H1 (cell line): ENCODE measurements at regions not wholly inside any gene's neighbourhood (a gene's known extent, or its start where the extent isn't known, plus 50 kb on each side); places are given as distances from the start of the nearest gene placed in this dataset.

Experiments
- CTCF ChIA-PET: fragments of 300-600 bp; sonication (Branson Sonifier 250); formaldehyde crosslinking; loops from one replicate; lab custom pipeline; 2021; ENCODE audit not compliant: partially characterized antibody; lab: Charles Lee
- POLR2A ChIA-PET: fragments of 300-600 bp; sonication (Branson Sonifier 250); formaldehyde crosslinking; loops from one replicate; lab custom pipeline; 2021; ENCODE audit warnings: inconsistent platforms; ENCODE audit not compliant: partially characterized antibody; lab: Charles Lee
- DNase-seq, 2 experiments: peaks; one replicate each; pipeline versions ENCODE4 v3.0.0 to v3.0.0-alpha.2; 2010 to 2022; ENCODE audit warnings: low spot score in 2 of 2, low read depth in 1 of 2, mixed read lengths in 1 of 2
- FAIRE-seq: peaks from 2 replicates; lab custom pipeline; 2011; peaks lifted over from hg19 to GRCh38; lab: Jason Lieb, UNC
- H2AFZ ChIP-seq: 2 replicates; pipeline ENCODE4 v1.8.1; 2012; ENCODE audit warnings: low read length, inconsistent platforms
- H2AK5ac ChIP-seq: 2 replicates; pipeline ENCODE4 v1.6.1; 2013; ENCODE audit warnings: low read depth, low read length
- H2BK120ac ChIP-seq: replicated peaks from 2 replicates; pipeline ENCODE3; 2013; ENCODE audit warnings: low read depth, low read length, inconsistent platforms
- H2BK12ac ChIP-seq: 2 replicates; pipeline ENCODE4 v1.6.1; 2013; ENCODE audit warnings: low read depth, low read length
- H2BK15ac ChIP-seq: 2 replicates; pipeline ENCODE4 v1.6.1; 2013; ENCODE audit warnings: low read length
- H2BK20ac ChIP-seq: 2 replicates; pipeline ENCODE4 v1.6.1; 2013; ENCODE audit warnings: low read length
- H2BK5ac ChIP-seq: 2 replicates; pipeline ENCODE4 v1.6.1; 2013; ENCODE audit warnings: low read depth, low read length
- H3K14ac ChIP-seq: 2 replicates; pipeline ENCODE4 v1.6.1; 2013; ENCODE audit warnings: inconsistent platforms; ENCODE audit not compliant: insufficient read length
- H3K18ac ChIP-seq: 2 replicates; pipeline ENCODE4 v1.6.1; 2013; ENCODE audit warnings: low read length; ENCODE audit errors: extremely low read depth
- H3K23ac ChIP-seq: 2 replicates; pipeline ENCODE4 v1.6.1; 2013; ENCODE audit warnings: inconsistent platforms; ENCODE audit not compliant: insufficient read length
- H3K23me2 ChIP-seq: 2 replicates; pipeline ENCODE4 v1.6.1; 2013; ENCODE audit warnings: low read depth, low read length
- H3K27ac ChIP-seq: 2 replicates; pipeline ENCODE4 v1.6.1; 2011; ENCODE audit warnings: low read depth, low read length, inconsistent platforms
- H3K27me3 ChIP-seq, 4 experiments: replicated peaks in 1 of 4; 1 replicate in 1 of 4; 2 replicates in 3 of 4; pipeline versions ENCODE4 v1.6.1 to v1.8.1; 2011 to 2013; ENCODE audit warnings: low read length in 3 of 4, mild to moderate bottlenecking in 3 of 4, inconsistent platforms in 2 of 4, mixed read lengths in 2 of 4, moderate library complexity in 1 of 4; ENCODE audit not compliant: control insufficient read depth in 3 of 4, insufficient read depth in 3 of 4; ENCODE audit errors: extremely low read depth in 1 of 4
- H3K36me3 ChIP-seq, 4 experiments: 2 replicates each; pipeline versions ENCODE4 v1.6.1 to v1.8.1; 2011 to 2013; ENCODE audit warnings: mild to moderate bottlenecking in 4 of 4, low read length in 3 of 4, moderate library complexity in 2 of 4, control low read depth in 1 of 4, inconsistent platforms in 1 of 4; ENCODE audit not compliant: insufficient read depth in 4 of 4, control insufficient read depth in 2 of 4
- H3K4ac ChIP-seq: replicated peaks from 2 replicates; pipeline ENCODE3; 2013; ENCODE audit warnings: low read length, low read depth, mixed read lengths, inconsistent platforms; ENCODE audit not compliant: insufficient read length
- H3K4me1 ChIP-seq, 4 experiments: replicated peaks in 1 of 4; 1 replicate in 1 of 4; 2 replicates in 3 of 4; pipeline versions ENCODE4 v1.6.1 to v1.8.1; 2011 to 2013; ENCODE audit warnings: low read length in 3 of 4, inconsistent platforms in 2 of 4, mixed read lengths in 1 of 4; ENCODE audit not compliant: insufficient read depth in 4 of 4, control insufficient read depth in 3 of 4
- H3K4me2 ChIP-seq, 2 experiments: 2 replicates each; pipeline versions ENCODE4 v1.6.1 to v1.8.1; 2011 to 2013; ENCODE audit warnings: low read depth in 2 of 2, low read length in 2 of 2, control low read depth in 1 of 2, inconsistent platforms in 1 of 2, mild to moderate bottlenecking in 1 of 2; ENCODE audit not compliant: insufficient read depth in 1 of 2
- H3K4me3 ChIP-seq, 4 experiments: fragments of 200-600, 300-600 bp in 1 of 4; sonication (generic), shearing (Covaris generic), sonication (Bioruptor Twin) in 1 of 4; 2 replicates each; pipeline versions ENCODE4 v1.5.1 to v1.8.1; 2011 to 2016; ENCODE audit warnings: low read length in 4 of 4, low read depth in 3 of 4, control low read depth in 2 of 4, inconsistent platforms in 2 of 4, mild to moderate bottlenecking in 2 of 4, mixed read lengths in 1 of 4, moderate library complexity in 1 of 4; ENCODE audit not compliant: insufficient read depth in 2 of 4; ENCODE audit errors: extremely low read depth in 1 of 4
- H3K56ac ChIP-seq: replicated peaks from 2 replicates; pipeline ENCODE3; 2013; ENCODE audit warnings: low read depth, mild to moderate bottlenecking, mixed read lengths, low read length, inconsistent platforms; ENCODE audit not compliant: insufficient read length
- H3K79me1 ChIP-seq: 2 replicates; pipeline ENCODE4 v1.6.1; 2013; ENCODE audit warnings: low read depth, low read length, control low read depth
- H3K79me2 ChIP-seq, 2 experiments: 2 replicates each; pipeline versions ENCODE4 v1.6.1 to v1.8.1; 2012 to 2013; ENCODE audit warnings: low read length in 2 of 2, mild to moderate bottlenecking in 2 of 2, inconsistent platforms in 1 of 2; ENCODE audit not compliant: insufficient read depth in 2 of 2, control insufficient read depth in 1 of 2
- H3K9ac ChIP-seq, 4 experiments: replicated peaks in 1 of 4; 1 replicate in 1 of 4; 2 replicates in 3 of 4; pipeline versions ENCODE4 v1.6.1 to v1.8.1; 2011 to 2013; ENCODE audit warnings: low read depth in 3 of 4, low read length in 3 of 4, control low read depth in 2 of 4, mild to moderate bottlenecking in 2 of 4, moderate library complexity in 2 of 4, inconsistent platforms in 1 of 4; ENCODE audit errors: extremely low read depth in 1 of 4
- H3K9me3 ChIP-seq, 2 experiments: 2 replicates each; pipeline versions ENCODE4 v1.6.1 to v1.8.1; 2012 to 2013; ENCODE audit warnings: mild to moderate bottlenecking in 2 of 2, moderate library complexity in 2 of 2, control low read depth in 1 of 2, inconsistent platforms in 1 of 2, low read depth in 1 of 2, low read length in 1 of 2, mixed read lengths in 1 of 2; ENCODE audit not compliant: insufficient read depth in 2 of 2
- H4K20me1 ChIP-seq, 2 experiments: replicated peaks in 1 of 2; 2 replicates each; pipeline versions ENCODE3 to v1.8.1; 2011 to 2013; ENCODE audit warnings: inconsistent platforms in 2 of 2, low read length in 2 of 2, mild to moderate bottlenecking in 1 of 2; ENCODE audit not compliant: insufficient read depth in 2 of 2, control insufficient read depth in 1 of 2
- H4K5ac ChIP-seq: 2 replicates; pipeline ENCODE4 v1.6.1; 2013; ENCODE audit warnings: low read length, low read depth, mixed read lengths, inconsistent platforms; ENCODE audit not compliant: insufficient read length
- H4K8ac ChIP-seq: 2 replicates; pipeline ENCODE4 v1.8.0; 2013; ENCODE audit warnings: mild to moderate bottlenecking, moderate library complexity, low read length, inconsistent platforms; ENCODE audit not compliant: insufficient read depth; ENCODE audit errors: extremely low read depth
- H4K91ac ChIP-seq: replicated peaks from 2 replicates; pipeline ENCODE3; 2013; ENCODE audit warnings: low read length, mixed read lengths, inconsistent platforms; ENCODE audit not compliant: insufficient read length
- JUND ChIP-seq: IDR thresholded peaks from 2 replicates; pipeline ENCODE4 v1.6.1; 2011; ENCODE audit warnings: mild to moderate bottlenecking, improper control_type of control experiment, low read length
- KDM1A ChIP-seq: fragments of 200-600, 300-600 bp; sonication (generic); IDR thresholded peaks from 2 replicates; pipeline ENCODE4 v1.7.1; 2016; ENCODE audit warnings: mild to moderate bottlenecking, low read length, borderline replicate concordance
- KDM4A ChIP-seq: IDR thresholded peaks from one replicate; pipeline ENCODE4 v1.7.1; 2012; ENCODE audit warnings: low read depth, mild to moderate bottlenecking, moderate library complexity, low read length, inconsistent platforms; ENCODE audit not compliant: severe bottlenecking
- RAD21 ChIP-seq, 2 experiments: IDR thresholded peaks in 1 of 2; conservative IDR thresholded peaks in 1 of 2; 2 replicates each; pipeline ENCODE4 v1.6.1; 2011; ENCODE audit warnings: low read depth in 2 of 2, low read length in 2 of 2, improper control_type of control experiment in 1 of 2, inconsistent platforms in 1 of 2, mild to moderate bottlenecking in 1 of 2, moderate library complexity in 1 of 2
- SIX5 ChIP-seq: IDR thresholded peaks from 2 replicates; pipeline ENCODE4 v1.6.1; 2011; ENCODE audit warnings: mild to moderate bottlenecking, low read depth, low read length
- SRF ChIP-seq: IDR thresholded peaks from 2 replicates; pipeline ENCODE4 v1.6.1; 2011; ENCODE audit warnings: mild to moderate bottlenecking, low read depth, low read length, moderate library complexity
- SUZ12 ChIP-seq: fragments of 200-600 bp; sonication (generic); IDR thresholded peaks from 2 replicates; pipeline ENCODE4 v1.6.1; 2012; ENCODE audit warnings: mild to moderate bottlenecking, inconsistent platforms, low read length, moderate library complexity, mixed read lengths
- TAF7 ChIP-seq: optimal IDR thresholded peaks from 2 replicates; pipeline ENCODE3; 2011; ENCODE audit warnings: low read depth, mild to moderate bottlenecking, inconsistent platforms, low read length, moderate library complexity, borderline replicate concordance
- USF2 ChIP-seq: IDR thresholded peaks from 2 replicates; pipeline ENCODE4 v1.6.1; 2011; ENCODE audit warnings: low read length, improper control_type of control experiment
- ZNF274 ChIP-seq: IDR thresholded peaks from 2 replicates; pipeline ENCODE4 v1.7.0; 2012; ENCODE audit warnings: low read length, borderline replicate concordance; ENCODE audit errors: extremely low read depth
- WGBS, 2 experiments: shearing (Covaris generic) in 1 of 2; methylation state at CpG; one replicate each; pipeline versions ENCODE4 v1.1.6 to v1.1.7; 2013 to 2015; ENCODE audit warnings: low lambda C conversion rate in 2 of 2, mixed read lengths in 2 of 2, inconsistent platforms in 1 of 2, low coverage in 1 of 2, missing lambda C conversion rate in 1 of 2; ENCODE audit not compliant: insufficient replicate concordance in 2 of 2, insufficient coverage in 1 of 2, insufficient read length in 1 of 2; ENCODE audit errors: extremely low coverage in 1 of 2, missing lambda C conversion rate in 1 of 2; 5-methylcytosine and 5-hydroxymethylcytosine counted together

GRCh38 chr7:106768324-106768751 is 96.7 kb upstream of the PIK3CG start:
- no peak overlapping the region for H2BK20ac ChIP-seq
- H4K91ac ChIP-seq = no peak overlapping the region
- H2BK12ac ChIP-seq = no peak overlapping the region
- H3K18ac ChIP-seq = no peak overlapping the region
- no peak overlapping the region for H2AK5ac ChIP-seq
- no peaks in the 10 kb centered on the region for H3K4me1 ChIP-seq
- 82% methylated on average over 4 of the region's 4 CpGs; no CpG with 5 or more reads in 1 of the 2 experiments for WGBS, 2 experiments
- no peak overlapping the region for H3K9ac ChIP-seq
- DNase-seq = no peak
- no peak overlapping the region for H2BK120ac ChIP-seq
- no peak overlapping the region for H4K5ac ChIP-seq
- no peak overlapping the region for H3K23ac ChIP-seq
- no peaks in the 10 kb centered on the region for H3K23me2 ChIP-seq
- no peaks in the 10 kb centered on the region for H3K27me3 ChIP-seq
- H3K79me2 ChIP-seq = no peaks in the 10 kb centered on the region
- no peaks in the 10 kb centered on the region for H3K36me3 ChIP-seq
- no peak overlapping the region for H3K14ac ChIP-seq
- no peaks in the 10 kb centered on the region for H3K79me1 ChIP-seq
- H3K4me3 ChIP-seq = no peak overlapping the region
- ChIA-PET POLR2A (no interaction called here), CTCF (interaction anchor here (0.7 to 1.4 kb wide), 4 partner anchors 10 to 591 kb away, joined by 3 to 4 read pairs (median 4); no protein-coding TSS in a partner anchor)
- no peak overlapping the region for H2AFZ ChIP-seq
- no peak for FAIRE-seq
- no peak overlapping the region for H3K27ac ChIP-seq
- H3K9me3 ChIP-seq = no peaks in the 10 kb centered on the region
- no peak overlapping the region for H2BK5ac ChIP-seq
- H3K4ac ChIP-seq = no peak overlapping the region
- H4K8ac ChIP-seq = no peak overlapping the region
- no peaks in the 10 kb centered on the region for H4K20me1 ChIP-seq
- no peak overlapping the region for H3K4me2 ChIP-seq
- H3K56ac ChIP-seq = no peak overlapping the region
- no peak overlapping the region for H2BK15ac ChIP-seq
- no peak for TF ChIP-seq RAD21 (IDR thresholded peaks at IDR 0.05 in 1 of 2, conservative IDR thresholded peaks at IDR 0.05 in 1 of 2; ENCODE audit: low read depth in 2 of 2, low read length in 2 of 2)
- TF ChIP-seq TAF7 = no peak
- TF ChIP-seq JUND = no peak
- TF ChIP-seq SRF = no peak
- no peak for TF ChIP-seq SIX5
- TF ChIP-seq SUZ12 = no peak
- TF ChIP-seq KDM1A = no peak
- no peak for TF ChIP-seq USF2
- no peak for TF ChIP-seq ZNF274
- no peak for TF ChIP-seq KDM4A
